ENCODE measurements at regions not wholly inside any gene's neighbourhood (a gene's known extent, or its start where the extent isn't known, plus 50 kb on each side); places are given as distances from the start of the nearest gene placed in this dataset.
A peak's percentile ranks its signal among the peaks of the same experiment; 100 is the strongest.

DNA sequence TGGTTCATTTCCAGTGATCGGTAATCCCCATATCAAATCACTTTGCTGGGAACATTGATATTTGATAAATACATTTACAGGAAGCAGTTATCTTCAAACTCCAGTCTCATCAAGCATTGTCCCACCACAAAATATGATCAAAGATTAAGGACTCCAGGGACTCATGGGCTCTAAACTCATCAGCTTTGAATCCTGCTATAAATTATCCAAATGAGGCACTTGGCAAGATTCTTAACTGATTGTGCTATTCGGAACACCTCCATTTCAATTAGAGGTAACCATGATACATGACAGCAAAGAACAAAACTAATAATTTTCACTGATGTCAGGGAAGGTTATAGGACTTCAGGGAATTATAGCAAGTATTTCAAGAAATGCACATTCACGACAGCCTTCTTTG lies 1088.1 kb upstream of the PIK3C3 start:
- Histone ChIP-seq H3K4me1 (ENCODE audit: control insufficient read depth, insufficient read depth, low read depth, low read length) (no peaks in the 10 kb centered on the region), H2AK5ac (ENCODE audit: low read length, severe bottlenecking) (no peak overlapping the region), H3K23ac (ENCODE audit: low read length in 2 of 2) (no peak overlapping the region), H3K9me3 (ENCODE audit: control insufficient read depth, low read length) (peaks cover 3% of the 10 kb centered on the region), H3K4me3 (ENCODE audit: insufficient read depth in 1 of 2, low read depth in 1 of 2, low read length in 2 of 2) (no peak overlapping the region), H4K8ac (ENCODE audit: low read length) (no peak overlapping the region), H3K27ac (ENCODE audit: low read length, poor library complexity, severe bottlenecking) (no peak overlapping the region), H3K18ac (ENCODE audit: low read depth in 1 of 2, low read length in 2 of 2) (no peak overlapping the region), H2BK15ac (ENCODE audit: low read depth, poor library complexity, severe bottlenecking) (no peak overlapping the region), H4K91ac (ENCODE audit: low read length) (no peak overlapping the region), H3K4ac (ENCODE audit: low read depth in 1 of 2, low read length in 2 of 2) (no peak overlapping the region), H3K27me3 (ENCODE audit: control insufficient read depth in 1 of 2, insufficient read depth in 1 of 2, low read length in 2 of 2) (no peaks in the 10 kb centered on the region), H2BK5ac (ENCODE audit: low read depth, low read length, poor library complexity, severe bottlenecking) (no peak overlapping the region), H2BK120ac (ENCODE audit: low read depth, low read length) (no peak overlapping the region), H3K4me2 (ENCODE audit: low read length, poor library complexity, severe bottlenecking) (no peak overlapping the region), H3K14ac (ENCODE audit: low read length in 2 of 2) (no peak overlapping the region), H2BK12ac (ENCODE audit: low read length in 2 of 2) (no peak overlapping the region), H2AFZ (ENCODE audit: low read depth, low read length) (no peak overlapping the region), H3K79me1 (replicated peaks; ENCODE audit: low read length, poor library complexity, severe bottlenecking) (no peaks in the 10 kb centered on the region), H3K36me3 (ENCODE audit: control insufficient read depth in 1 of 2, insufficient read depth in 2 of 2, low read depth in 1 of 2, low read length in 2 of 2) (no peaks in the 10 kb centered on the region), H3K9ac (ENCODE audit: low read length) (no peak overlapping the region)
- DNase-seq, result no peak
- 93% methylated on average over 2 of the region's 3 CpGs for WGBS

GRCh38 chr18:40866013-40866645 lies 1088.9 kb upstream of the PIK3C3 start:
- no peak overlapping the region for H3K23ac ChIP-seq (ENCODE audit: low read length in 2 of 2)
- H2AFZ ChIP-seq (ENCODE audit: low read depth, low read length), result peak overlapping the region; percentile 18
- peaks cover 3% of the 10 kb centered on the region for H3K9me3 ChIP-seq (ENCODE audit: control insufficient read depth, low read length)
- H2BK15ac ChIP-seq (ENCODE audit: low read depth, poor library complexity, severe bottlenecking), result no peak overlapping the region
- peak overlapping the region; percentile 37 for H3K18ac ChIP-seq (ENCODE audit: low read depth in 1 of 2, low read length in 2 of 2)
- peak overlapping the region; percentile 11 for H4K91ac ChIP-seq (ENCODE audit: low read length)
- H2BK120ac ChIP-seq (ENCODE audit: low read depth, low read length), result no peak overlapping the region
- no peak overlapping the region for H3K4me2 ChIP-seq (ENCODE audit: low read length, poor library complexity, severe bottlenecking)
- no peak overlapping the region for H3K4me3 ChIP-seq (ENCODE audit: insufficient read depth in 1 of 2, low read depth in 1 of 2, low read length in 2 of 2)
- no peaks in the 10 kb centered on the region for H3K4me1 ChIP-seq (ENCODE audit: control insufficient read depth, insufficient read depth, low read depth, low read length)
- peak overlapping the region; percentile 97 for H2AK5ac ChIP-seq (ENCODE audit: low read length, severe bottlenecking)
- WGBS, result 92% methylated on average over 5 of the region's 5 CpGs
- no peak overlapping the region for H3K27ac ChIP-seq (ENCODE audit: low read length, poor library complexity, severe bottlenecking)
- H3K79me1 ChIP-seq (replicated peaks; ENCODE audit: low read length, poor library complexity, severe bottlenecking), result no peaks in the 10 kb centered on the region
- no peaks in the 10 kb centered on the region for H3K27me3 ChIP-seq (ENCODE audit: control insufficient read depth in 1 of 2, insufficient read depth in 1 of 2, low read length in 2 of 2)
- H2BK12ac ChIP-seq (ENCODE audit: low read length in 2 of 2), result peak overlapping the region; percentile 49 to 83
- H3K14ac ChIP-seq (ENCODE audit: low read length in 2 of 2), result no peak overlapping the region
- DNase-seq, result no peak
- no peak overlapping the region for H4K8ac ChIP-seq (ENCODE audit: low read length)
- peak overlapping the region; percentile 35 for H2BK5ac ChIP-seq (ENCODE audit: low read depth, low read length, poor library complexity, severe bottlenecking)
- no peaks in the 10 kb centered on the region for H3K36me3 ChIP-seq (ENCODE audit: control insufficient read depth in 1 of 2, insufficient read depth in 2 of 2, low read depth in 1 of 2, low read length in 2 of 2)
- H3K4ac ChIP-seq (ENCODE audit: low read depth in 1 of 2, low read length in 2 of 2), result peak overlapping the region in 1 of 2 experiments; percentile 30
- no peak overlapping the region for H3K9ac ChIP-seq (ENCODE audit: low read length)

- Histone ChIP-seq H3K4me2 (ENCODE audit: low read length, poor library complexity, severe bottlenecking) (no peak overlapping the region), H3K18ac (ENCODE audit: low read depth in 1 of 2, low read length in 2 of 2) (no peak overlapping the region), H3K27me3 (ENCODE audit: control insufficient read depth in 1 of 2, insufficient read depth in 1 of 2, low read length in 2 of 2) (no peaks in the 10 kb centered on the region), H3K9ac (ENCODE audit: low read length) (no peak overlapping the region), H3K9me3 (ENCODE audit: control insufficient read depth, low read length) (peaks cover 3% of the 10 kb centered on the region), H2AK5ac (ENCODE audit: low read length, severe bottlenecking) (no peak overlapping the region), H2BK5ac (ENCODE audit: low read depth, low read length, poor library complexity, severe bottlenecking) (no peak overlapping the region), H2BK12ac (ENCODE audit: low read length in 2 of 2) (no peak overlapping the region), H3K23ac (ENCODE audit: low read length in 2 of 2) (no peak overlapping the region), H3K14ac (ENCODE audit: low read length in 2 of 2) (no peak overlapping the region), H3K4me3 (ENCODE audit: insufficient read depth in 1 of 2, low read depth in 1 of 2, low read length in 2 of 2) (no peak overlapping the region), H2BK120ac (ENCODE audit: low read depth, low read length) (no peak overlapping the region), H3K36me3 (ENCODE audit: control insufficient read depth in 1 of 2, insufficient read depth in 2 of 2, low read depth in 1 of 2, low read length in 2 of 2) (no peaks in the 10 kb centered on the region), H3K79me1 (replicated peaks; ENCODE audit: low read length, poor library complexity, severe bottlenecking) (no peaks in the 10 kb centered on the region), H2AFZ (ENCODE audit: low read depth, low read length) (no peak overlapping the region), H4K8ac (ENCODE audit: low read length) (no peak overlapping the region), H2BK15ac (ENCODE audit: low read depth, poor library complexity, severe bottlenecking) (no peak overlapping the region), H4K91ac (ENCODE audit: low read length) (no peak overlapping the region), H3K4ac (ENCODE audit: low read depth in 1 of 2, low read length in 2 of 2) (no peak overlapping the region), H3K27ac (ENCODE audit: low read length, poor library complexity, severe bottlenecking) (peak overlapping the region; percentile 86), H3K4me1 (ENCODE audit: control insufficient read depth, insufficient read depth, low read depth, low read length) (no peaks in the 10 kb centered on the region)
- no peak for DNase-seq
- no CpG with 5 or more reads among the region's 2 CpGs for WGBS
These were observed 1090.2 kb upstream of the PIK3C3 start for GRCh38 chr18:40864846-40865245.

- Histone ChIP-seq H2BK12ac (ENCODE audit: low read length in 2 of 2) (no peak overlapping the region), H2AK5ac (ENCODE audit: low read length, severe bottlenecking) (no peak overlapping the region), H3K4me1 (ENCODE audit: control insufficient read depth, insufficient read depth, low read depth, low read length) (no peaks in the 10 kb centered on the region), H3K27ac (ENCODE audit: low read length, poor library complexity, severe bottlenecking) (no peak overlapping the region), H2BK15ac (ENCODE audit: low read depth, poor library complexity, severe bottlenecking) (no peak overlapping the region), H3K27me3 (ENCODE audit: control insufficient read depth in 1 of 2, insufficient read depth in 1 of 2, low read length in 2 of 2) (no peaks in the 10 kb centered on the region), H2BK120ac (ENCODE audit: low read depth, low read length) (no peak overlapping the region), H4K91ac (ENCODE audit: low read length) (no peak overlapping the region), H3K79me1 (replicated peaks; ENCODE audit: low read length, poor library complexity, severe bottlenecking) (no peaks in the 10 kb centered on the region), H3K14ac (ENCODE audit: low read length in 2 of 2) (no peak overlapping the region), H3K9me3 (ENCODE audit: control insufficient read depth, low read length) (peaks cover 3% of the 10 kb centered on the region), H3K18ac (ENCODE audit: low read depth in 1 of 2, low read length in 2 of 2) (no peak overlapping the region), H3K23ac (ENCODE audit: low read length in 2 of 2) (no peak overlapping the region), H3K4me2 (ENCODE audit: low read length, poor library complexity, severe bottlenecking) (no peak overlapping the region), H3K9ac (ENCODE audit: low read length) (no peak overlapping the region), H3K36me3 (ENCODE audit: control insufficient read depth in 1 of 2, insufficient read depth in 2 of 2, low read depth in 1 of 2, low read length in 2 of 2) (no peaks in the 10 kb centered on the region), H4K8ac (ENCODE audit: low read length) (no peak overlapping the region), H2BK5ac (ENCODE audit: low read depth, low read length, poor library complexity, severe bottlenecking) (no peak overlapping the region), H3K4ac (ENCODE audit: low read depth in 1 of 2, low read length in 2 of 2) (no peak overlapping the region), H3K4me3 (ENCODE audit: insufficient read depth in 1 of 2, low read depth in 1 of 2, low read length in 2 of 2) (no peak overlapping the region), H2AFZ (ENCODE audit: low read depth, low read length) (no peak overlapping the region)
- no peak for DNase-seq
- WGBS, result 92% methylated on average over 3 of the region's 3 CpGs
These were observed 1091.2 kb upstream of the PIK3C3 start for GRCh38 chr18:40863801-40864200.
